SHP77 treated with DMSO at 0.1 percent for 48 hours (cell line): ENCODE measurements at regions not wholly inside any gene's neighbourhood (a gene's known extent, or its start where the extent isn't known, plus 50 kb on each side); places are given as distances from the start of the nearest gene placed in this dataset.

ENCODE experiments used
- DNase-seq: peaks from one replicate; lab custom pipeline; 2025; lab: John Stamatoyannopoulos, UW

GRCh38 chr5:6236170-6236793 lies 142.1 kb downstream of the MED10 start:
- DNase-seq = no peak

DNA sequence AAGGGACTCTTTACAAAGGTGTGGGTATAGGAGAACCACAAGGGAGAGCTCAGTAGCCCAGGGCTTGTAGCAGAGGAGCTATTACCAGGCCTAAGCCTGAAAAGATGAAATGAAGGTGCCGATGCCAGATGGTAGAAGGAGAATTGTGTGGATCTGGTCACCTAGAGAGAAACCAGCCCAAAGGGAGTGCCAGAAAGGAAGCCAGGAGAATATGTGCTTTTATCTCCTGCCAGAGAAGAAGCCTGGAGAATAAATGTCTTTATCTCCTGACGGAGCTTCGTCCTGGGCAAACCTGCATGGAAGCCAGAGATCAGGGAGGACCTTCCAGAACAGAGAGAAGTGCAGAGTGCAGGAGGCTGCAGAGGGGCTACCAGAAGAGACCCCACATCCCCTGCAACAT lies 142.6 kb downstream of the MED10 start:
- DNase-seq = no peak

DNA sequence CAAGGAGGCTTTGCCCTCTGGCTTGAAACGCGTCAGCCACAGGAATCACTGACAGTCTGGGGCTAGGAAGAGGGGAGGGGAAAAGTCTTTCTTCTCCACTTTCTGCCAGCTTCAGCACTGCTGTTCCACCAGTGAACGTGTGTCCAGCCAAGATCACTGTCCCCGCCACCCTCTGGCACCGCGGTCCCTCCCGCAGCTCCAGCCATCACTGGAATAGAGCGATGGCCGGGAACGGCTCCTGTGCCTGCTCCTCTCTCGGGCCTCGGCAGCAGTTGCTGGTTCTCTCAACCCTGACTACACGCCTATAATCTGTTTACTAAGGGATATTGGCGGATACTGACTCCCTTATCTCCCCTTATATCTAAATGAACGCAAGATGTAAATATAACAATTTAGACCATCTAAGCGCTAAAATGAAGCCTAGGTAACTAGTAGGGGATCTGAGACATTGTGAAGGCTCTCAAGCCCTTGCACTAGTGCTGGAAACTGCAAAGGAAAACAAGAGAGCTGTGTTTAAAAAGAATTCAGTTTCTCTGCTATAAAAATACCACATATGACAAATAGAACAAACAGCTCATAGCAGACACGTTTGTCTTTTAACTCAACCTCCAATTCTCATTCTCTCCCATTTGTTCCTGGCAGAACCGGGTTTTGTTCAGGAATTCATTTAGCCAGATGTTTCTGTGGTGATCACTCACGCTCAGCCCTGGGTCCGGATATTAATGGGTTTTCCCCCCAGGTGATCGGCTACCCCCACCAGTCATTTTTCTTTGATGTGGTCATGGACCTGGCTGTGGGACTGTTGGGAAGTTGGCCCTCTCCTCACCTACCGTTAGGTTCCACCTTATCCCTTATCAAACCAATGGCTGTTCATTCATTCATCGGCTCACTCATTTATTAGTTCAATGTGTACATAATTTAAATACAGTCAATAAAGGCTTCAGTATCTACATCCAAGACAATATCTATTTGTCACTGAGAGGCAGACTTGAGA lies 149.8 kb downstream of the MED10 start:
- DNase-seq = no peak

DNA sequence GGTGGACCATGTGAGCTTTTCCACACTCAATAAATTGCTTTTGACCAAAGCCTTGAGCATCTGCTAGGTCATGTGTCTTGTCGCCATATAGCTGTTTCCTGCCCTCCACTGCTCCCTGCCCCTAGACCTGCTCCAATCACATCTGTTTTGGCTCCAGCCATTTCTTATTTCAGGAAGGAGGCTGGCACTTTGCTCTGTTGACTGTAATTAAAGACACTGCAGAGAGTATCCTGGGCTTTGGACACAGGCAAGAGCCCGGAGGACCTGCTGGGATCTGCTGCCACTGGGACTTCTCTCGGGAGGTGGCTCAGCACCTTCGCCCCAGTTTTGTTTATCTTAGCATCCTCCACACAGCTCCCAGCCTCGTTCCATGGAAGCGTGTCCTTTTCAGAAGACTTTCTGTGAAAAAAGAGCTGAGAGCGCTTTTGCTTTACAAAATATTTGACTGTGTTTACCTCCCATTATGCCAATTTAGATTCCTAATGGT lies 153.2 kb downstream of the MED10 start:
- no peak for DNase-seq

DNA sequence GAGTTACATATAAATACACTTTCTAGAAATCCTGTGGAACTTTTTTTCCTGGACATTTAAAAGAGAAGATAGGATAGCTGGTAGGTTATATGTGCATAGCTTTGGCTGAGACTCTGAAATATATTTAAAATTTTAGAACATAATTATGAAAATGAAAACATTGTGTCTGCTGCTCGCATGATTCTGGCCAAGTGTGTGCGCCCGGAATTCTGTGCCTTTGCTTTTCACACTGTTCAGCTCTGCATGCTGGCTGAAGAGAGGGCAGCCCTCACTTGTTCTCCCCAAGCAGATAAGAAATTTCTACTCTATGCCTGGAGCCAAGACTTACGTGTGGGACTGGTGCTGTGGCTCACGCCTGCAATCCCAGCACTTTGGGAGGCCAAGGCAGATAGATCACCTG lies 153.9 kb downstream of the MED10 start:
- no peak for DNase-seq

DNA sequence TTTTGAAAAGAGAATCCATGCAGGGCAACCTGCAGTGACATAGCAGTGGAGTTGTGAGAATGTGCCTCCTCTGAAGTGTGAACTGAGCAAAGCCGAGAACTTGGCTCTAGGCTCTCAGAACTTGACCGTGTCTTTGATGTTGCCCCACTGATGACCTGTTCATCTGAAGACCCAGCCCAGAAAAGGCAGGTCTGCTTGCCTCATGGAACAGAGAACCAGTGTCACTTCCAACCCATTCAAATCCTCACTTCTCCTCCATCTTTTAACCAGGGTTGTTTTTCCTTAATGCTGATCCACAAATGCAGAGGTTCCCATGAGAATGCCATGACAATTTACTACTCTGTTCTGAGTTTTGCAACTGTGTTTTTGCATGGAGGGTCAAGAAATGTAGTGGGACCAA lies 155.4 kb downstream of the MED10 start:
- DNase-seq = no peak

DNA sequence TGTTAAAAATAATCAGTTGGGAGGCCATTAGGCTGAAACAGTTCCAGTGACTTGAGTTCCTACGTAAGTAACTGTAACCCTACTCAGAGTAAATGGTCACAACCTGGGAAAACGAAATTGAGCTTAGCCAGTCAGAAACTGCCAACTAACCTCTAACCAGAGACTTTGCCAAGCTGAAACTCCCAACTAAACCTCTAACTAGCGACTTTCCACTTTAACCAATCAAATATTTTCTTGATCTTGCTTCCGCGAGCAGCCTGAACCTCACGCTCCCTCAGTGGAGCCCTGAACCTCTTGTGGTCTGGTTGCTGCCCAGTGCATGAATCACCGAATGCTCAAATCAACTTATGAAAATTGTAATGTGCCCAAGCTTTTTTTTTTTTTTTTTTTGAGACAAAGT lies 156.2 kb downstream of the MED10 start:
- no peak for DNase-seq

DNA sequence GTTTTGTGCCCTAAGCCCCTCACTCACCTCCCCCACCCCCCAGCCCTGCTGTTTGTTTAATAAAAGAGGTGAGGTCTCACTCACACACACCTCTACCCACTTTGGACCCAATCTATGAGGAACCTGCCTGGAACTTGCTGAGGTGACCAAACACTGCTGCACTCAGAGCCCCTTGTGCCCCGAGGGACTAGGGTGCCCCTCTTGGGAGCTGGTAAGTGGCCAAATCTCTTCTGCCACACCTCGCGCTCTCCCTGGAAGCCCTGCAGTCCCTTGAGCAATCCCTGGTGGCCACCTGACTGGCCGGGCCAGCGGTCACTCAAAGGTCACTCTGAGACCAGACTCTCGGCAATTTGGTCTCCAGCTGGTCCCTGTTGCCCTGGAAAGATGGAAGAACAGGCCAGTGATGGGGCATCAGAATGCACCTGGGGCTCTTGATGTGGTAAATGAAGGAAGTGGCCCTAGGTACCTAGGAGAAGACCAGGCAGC lies 157.2 kb downstream of the MED10 start:
- no peak for DNase-seq

DNA sequence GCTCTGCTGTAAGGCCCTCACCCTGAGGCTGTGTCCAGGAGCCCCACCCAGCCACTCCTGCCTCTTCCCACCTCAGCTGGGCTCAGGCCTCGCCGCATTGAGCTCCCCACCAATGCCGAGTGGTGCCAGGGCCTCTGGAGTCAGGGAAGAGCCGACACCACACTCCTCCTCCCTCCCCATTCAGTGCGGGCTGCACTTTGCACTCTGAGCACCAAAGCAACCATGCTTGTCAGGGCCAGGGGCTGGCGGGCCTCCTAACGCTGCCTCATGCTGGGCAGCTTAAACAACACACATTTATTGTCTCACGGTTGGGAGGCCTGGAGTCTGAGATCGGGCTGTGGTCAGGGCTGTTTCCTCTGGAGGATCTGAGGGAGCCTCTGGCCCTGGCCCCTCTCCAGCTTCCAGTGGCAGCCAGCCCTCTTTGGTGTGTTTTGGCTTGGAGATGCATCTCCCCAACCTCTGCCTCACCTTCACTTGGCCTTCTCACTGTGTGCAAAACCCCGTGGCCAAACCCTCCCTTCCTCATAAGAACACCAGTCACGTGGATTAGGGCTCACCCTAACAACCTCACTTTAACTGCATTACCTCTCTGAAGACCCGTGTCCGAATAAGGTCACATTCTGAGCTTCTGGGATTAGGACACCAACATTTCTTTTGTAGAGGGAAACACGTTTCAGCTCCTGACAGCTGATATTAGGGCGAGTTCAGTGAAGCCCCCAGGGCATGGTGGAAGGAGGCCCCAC lies 157.8 kb downstream of the MED10 start:
- DNase-seq = no peak

GRCh38 chr5:6218517-6218916 lies 159.8 kb downstream of the MED10 start:
- no peak for DNase-seq

DNA sequence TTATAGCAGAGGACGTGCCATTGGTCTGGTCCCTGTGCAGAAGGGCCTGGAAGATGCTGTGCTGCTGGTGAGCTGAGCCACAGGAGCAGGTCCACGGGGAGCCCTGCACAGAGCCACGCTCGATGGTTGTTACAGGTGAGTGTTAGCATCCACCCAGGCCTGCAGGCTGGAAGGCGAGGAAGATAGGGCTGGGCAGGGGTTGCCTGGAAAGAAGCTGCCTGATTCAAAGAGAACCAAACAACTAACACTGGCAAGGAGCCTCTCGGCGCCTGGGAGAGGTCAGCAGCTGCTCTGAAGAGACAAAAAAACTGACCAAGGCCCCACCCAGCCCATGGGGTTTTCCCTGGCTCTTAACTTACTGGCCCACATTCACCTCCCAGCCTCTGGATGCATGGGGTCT lies 160.2 kb downstream of the MED10 start:
- DNase-seq = no peak

- DNase-seq = no peak
Measured at GRCh38 chr5:6216471-6217075, 161.8 kb downstream of the MED10 start.

GRCh38 chr5:6215891-6216290 lies 162.5 kb downstream of the MED10 start:
- no peak for DNase-seq

- DNase-seq = no peak
Measured at GRCh38 chr5:6212244-6212643, 166.1 kb downstream of the MED10 start.

GRCh38 chr5:6206501-6206900 lies 171.8 kb downstream of the MED10 start:
- no peak for DNase-seq

- DNase-seq = no peak
Measured at GRCh38 chr5:6202968-6203365, 175.4 kb downstream of the MED10 start.

DNA sequence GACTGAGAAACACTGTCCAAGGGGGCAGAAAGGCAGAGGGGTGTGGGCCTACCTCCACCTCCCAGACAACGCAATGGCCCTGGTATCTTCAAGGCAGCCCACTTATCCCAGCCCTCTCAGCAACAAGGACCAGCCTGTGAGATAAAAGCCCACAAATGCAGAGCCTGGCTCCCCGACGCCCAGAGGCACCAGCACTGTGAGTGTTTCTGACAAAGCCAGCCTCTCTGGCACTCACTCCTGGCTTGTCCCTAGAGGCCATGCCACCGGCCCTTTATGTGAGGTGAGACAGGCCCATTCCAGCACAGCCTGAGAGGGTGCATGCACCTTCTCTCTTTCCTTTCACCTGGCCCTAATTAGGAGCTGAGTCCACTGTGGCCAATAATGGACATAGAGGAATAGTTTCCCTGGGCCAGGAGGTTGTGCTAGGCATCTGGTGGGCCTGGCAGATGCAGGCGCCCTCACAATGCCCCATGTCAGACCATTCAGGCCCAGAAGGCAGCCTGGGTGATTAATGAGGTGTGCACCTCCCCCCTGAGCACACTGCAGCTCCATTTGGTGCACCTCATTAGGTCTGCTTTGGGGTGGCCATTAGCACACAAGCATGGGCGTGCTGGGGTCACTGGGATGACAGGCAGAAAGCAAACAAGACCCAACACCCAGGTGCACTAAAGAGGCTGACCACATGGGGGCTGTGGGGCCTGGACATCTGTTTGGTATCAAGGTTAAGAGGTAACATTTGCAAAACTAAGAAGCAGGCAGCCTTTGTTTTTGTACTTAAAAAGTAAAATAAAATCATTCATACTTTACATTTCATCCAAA lies 176.0 kb downstream of the MED10 start:
- no peak for DNase-seq

GRCh38 chr5:6201631-6202030 lies 176.7 kb downstream of the MED10 start:
- no peak for DNase-seq

DNA sequence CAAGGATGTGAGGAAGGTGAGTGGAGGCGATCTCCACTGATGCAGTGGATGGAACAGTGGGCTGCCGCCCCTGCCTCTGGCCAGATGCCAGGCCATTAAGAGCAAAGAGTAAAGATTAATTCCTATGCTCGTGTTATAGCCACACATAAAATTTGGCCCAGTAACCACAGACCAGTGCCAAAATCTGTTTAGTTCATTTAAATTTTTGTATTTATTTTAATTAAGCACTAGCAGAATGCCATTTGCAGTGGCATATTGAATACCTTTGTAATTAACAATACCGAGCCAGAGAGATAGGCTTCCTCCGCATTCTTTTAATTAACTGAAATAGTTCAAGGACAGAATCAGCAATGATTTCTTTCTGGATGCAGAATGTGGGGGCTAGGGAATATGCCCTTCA lies 179.8 kb downstream of the MED10 start:
- DNase-seq = no peak

DNA sequence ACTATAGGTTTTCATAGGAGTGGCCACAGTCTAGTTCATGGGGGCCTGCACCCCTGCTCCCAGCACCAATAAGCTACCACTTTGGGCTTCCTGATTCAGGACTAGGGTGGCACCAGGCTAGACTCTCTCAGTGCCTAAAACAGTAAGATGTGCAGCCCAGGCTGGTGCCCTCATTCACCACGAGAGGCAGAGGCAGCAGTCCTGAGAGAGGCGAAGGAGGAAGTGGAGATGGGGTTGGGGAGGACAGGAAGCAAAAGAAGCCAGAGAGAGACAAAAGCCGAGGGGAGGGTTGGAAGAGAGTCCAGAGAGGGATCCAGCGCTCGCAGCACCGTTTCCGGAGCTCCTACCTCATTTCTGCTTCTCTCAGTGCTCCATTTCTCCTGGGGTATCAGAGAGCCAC lies 180.9 kb downstream of the MED10 start:
- DNase-seq = no peak

- DNase-seq = no peak
Measured at GRCh38 chr5:6195711-6196358, 182.5 kb downstream of the MED10 start.
